ENCODE measurements at regions not wholly inside any gene's neighbourhood (a gene's known extent, or its start where the extent isn't known, plus 50 kb on each side); places are given as distances from the start of the nearest gene placed in this dataset.

GRCh38 chr4:96486563-96486962 lies 646.7 kb downstream of the PDHA2 start:
- Histone ChIP-seq H3K36me3 (no peaks in the 10 kb centered on the region), H3K27ac (no peak overlapping the region), H3K4me3 (replicated peaks in 1 of 3) (no peak overlapping the region), H3K27me3 (no peaks in the 10 kb centered on the region), H3K4me1 (no peaks in the 10 kb centered on the region), H3K9me3 (no peaks in the 10 kb centered on the region)
- DNase-seq, result no peak
- intact Hi-C loops (cut with DNase I), result no loop called here
- TF ChIP-seq POLR2A (IDR thresholded peaks at IDR 0.05) (no peak), CTCF (IDR thresholded peaks at IDR 0.05) (no peak)

GRCh38 chr4:96497621-96498020 lies 657.7 kb downstream of the PDHA2 start:
- intact Hi-C loops (cut with DNase I), result no loop called here
- no peak for DNase-seq
- no peaks in the 10 kb centered on the region for H3K36me3 ChIP-seq
- TF ChIP-seq POLR2A (IDR thresholded peaks at IDR 0.05) (no peak), CTCF (IDR thresholded peaks at IDR 0.05) (no peak)
- WGBS, 2 donors, result 70 to 77% methylated on average over 2 of the region's 2 CpGs
- no peaks in the 10 kb centered on the region for H3K9me3 ChIP-seq
- H3K4me3 ChIP-seq (replicated peaks in 1 of 3), result no peak overlapping the region
- H3K27ac ChIP-seq, result no peak overlapping the region
- no peaks in the 10 kb centered on the region for H3K27me3 ChIP-seq
- H3K4me1 ChIP-seq, result no peaks in the 10 kb centered on the region

- H3K27me3 ChIP-seq, result no peaks in the 10 kb centered on the region
- H3K27ac ChIP-seq, result no peak overlapping the region
- TF ChIP-seq CTCF (IDR thresholded peaks at IDR 0.05) (no peak), POLR2A (IDR thresholded peaks at IDR 0.05) (no peak)
- intact Hi-C loops (cut with DNase I), result no loop called here
- H3K4me1 ChIP-seq, result peaks cover 0 to 6% of the 10 kb centered on the region in 2 donors
- WGBS, 2 donors, result 32% methylated on average over 5 of the region's 5 CpGs
- no peaks in the 10 kb centered on the region for H3K36me3 ChIP-seq
- H3K4me3 ChIP-seq (replicated peaks in 1 of 3), result no peak overlapping the region
- no peak for DNase-seq
- H3K9me3 ChIP-seq, result no peaks in the 10 kb centered on the region
Measured at GRCh38 chr4:96504386-96504785, 664.5 kb downstream of the PDHA2 start.

- intact Hi-C loops (cut with DNase I), result no loop called here
- no peaks in the 10 kb centered on the region for H3K27me3 ChIP-seq
- H3K9me3 ChIP-seq, result no peaks in the 10 kb centered on the region
- peaks cover 0 to 6% of the 10 kb centered on the region in 2 donors for H3K4me1 ChIP-seq
- TF ChIP-seq POLR2A (IDR thresholded peaks at IDR 0.05) (no peak), CTCF (IDR thresholded peaks at IDR 0.05) (no peak)
- H3K27ac ChIP-seq, result no peak overlapping the region
- 79 to 81% methylated on average over 2 of the region's 2 CpGs for WGBS, 2 donors
- no peaks in the 10 kb centered on the region for H3K36me3 ChIP-seq
- no peak overlapping the region for H3K4me3 ChIP-seq (replicated peaks in 1 of 3)
- DNase-seq, result no peak
Measured at GRCh38 chr4:96509039-96509741, 669.3 kb downstream of the PDHA2 start.

GRCh38 chr4:96519291-96519690 lies 679.4 kb downstream of the PDHA2 start:
- 61 to 65% methylated on average over 1 of the region's 1 CpG for WGBS, 2 donors
- no peak overlapping the region for H3K4me3 ChIP-seq (replicated peaks in 1 of 3)
- no peaks in the 10 kb centered on the region for H3K9me3 ChIP-seq
- no peaks in the 10 kb centered on the region for H3K4me1 ChIP-seq
- H3K36me3 ChIP-seq, result no peaks in the 10 kb centered on the region
- no peak for DNase-seq
- intact Hi-C loops (cut with DNase I), result no loop called here
- TF ChIP-seq CTCF (IDR thresholded peaks at IDR 0.05) (no peak), POLR2A (IDR thresholded peaks at IDR 0.05) (no peak)
- H3K27ac ChIP-seq, result no peak overlapping the region
- no peaks in the 10 kb centered on the region for H3K27me3 ChIP-seq
